Liver (tissue), 8 donors: ENCODE measurements at regions not wholly inside any gene's neighbourhood (a gene's known extent, or its start where the extent isn't known, plus 50 kb on each side); places are given as distances from the start of the nearest gene placed in this dataset.

ENCODE experiments used
- DNase-seq: peaks from one replicate; pipeline ENCODE4 v3.0.0-alpha.2; 2017; ENCODE audit warnings: low spot score
- H3K27ac ChIP-seq, 2 donors: one replicate each; pipeline ENCODE4 v1.7.0; 2013; ENCODE audit warnings: inconsistent platforms in 2 of 2, low read length in 2 of 2, control low read depth in 1 of 2, low read depth in 1 of 2, mild to moderate bottlenecking in 1 of 2
- H3K27me3 ChIP-seq, 4 donors: one replicate each; pipeline versions ENCODE4 v1.6.1 to v1.7.0; 2013; ENCODE audit warnings: low read length in 3 of 4, inconsistent platforms in 1 of 4, mild to moderate bottlenecking in 1 of 4, moderate library complexity in 1 of 4; ENCODE audit not compliant: control insufficient read depth in 4 of 4, insufficient read depth in 4 of 4
- H3K36me3 ChIP-seq, 4 donors: one replicate each; pipeline versions ENCODE4 v1.6.1 to v1.7.0; 2013; ENCODE audit warnings: low read length in 3 of 4, mild to moderate bottlenecking in 3 of 4, low read depth in 1 of 4, moderate library complexity in 1 of 4; ENCODE audit not compliant: control insufficient read depth in 4 of 4, insufficient read depth in 3 of 4
- H3K4me1 ChIP-seq, 4 donors: one replicate each; pipeline versions ENCODE4 v1.6.1 to v1.7.0; 2013; ENCODE audit warnings: low read length in 3 of 4, mild to moderate bottlenecking in 3 of 4, moderate library complexity in 1 of 4; ENCODE audit not compliant: control insufficient read depth in 4 of 4, insufficient read depth in 4 of 4
- H3K4me3 ChIP-seq, 3 donors: one replicate each; pipeline versions ENCODE4 v1.6.1 to v1.7.0; 2013; ENCODE audit warnings: low read length in 3 of 3, control low read depth in 1 of 3, low read depth in 1 of 3, mild to moderate bottlenecking in 1 of 3
- H3K9ac ChIP-seq, 2 donors: one replicate each; pipeline ENCODE4 v1.7.0; 2013; ENCODE audit warnings: low read length in 2 of 2, mild to moderate bottlenecking in 2 of 2, moderate library complexity in 2 of 2, control low read depth in 1 of 2, low read depth in 1 of 2
- H3K9me3 ChIP-seq, 4 donors: one replicate each; pipeline versions ENCODE4 v1.6.1 to v1.7.0; 2013; ENCODE audit warnings: low read length in 3 of 4; ENCODE audit not compliant: control insufficient read depth in 4 of 4
- EGR1 ChIP-seq, 2 donors: IDR thresholded peaks; 2 replicates each; pipeline ENCODE4 v1.6.1; 2016 to 2018; ENCODE audit warnings: antibody characterized with exemption in 2 of 2, low read depth in 2 of 2
- FOXA1 ChIP-seq: IDR thresholded peaks from 2 replicates; pipeline ENCODE4 v1.6.1; 2016; ENCODE audit warnings: antibody characterized with exemption
- FOXA2 ChIP-seq: IDR thresholded peaks from 2 replicates; pipeline ENCODE4 v1.6.1; 2016; ENCODE audit warnings: antibody characterized with exemption
- GABPA ChIP-seq, 2 donors: IDR thresholded peaks in 1 of 2; conservative IDR thresholded peaks in 1 of 2; 2 replicates each; pipeline ENCODE4 v1.6.1; 2016; ENCODE audit warnings: antibody characterized with exemption in 2 of 2, mild to moderate bottlenecking in 1 of 2, moderate library complexity in 1 of 2
- HNF4A ChIP-seq, 2 donors: conservative IDR thresholded peaks; 2 replicates each; pipeline ENCODE4 v1.6.1; 2016; ENCODE audit warnings: antibody characterized with exemption in 2 of 2, mild to moderate bottlenecking in 2 of 2
- JUND ChIP-seq, 2 donors: IDR thresholded peaks; 2 replicates each; pipeline ENCODE4 v1.6.1; 2016; ENCODE audit warnings: antibody characterized with exemption in 2 of 2
- NR2F2 ChIP-seq: IDR thresholded peaks from 2 replicates; pipeline ENCODE4 v1.6.1; 2016; ENCODE audit warnings: antibody characterized with exemption
- RAD21 ChIP-seq, 2 donors: IDR thresholded peaks; 2 replicates each; pipeline ENCODE4 v1.6.1; 2016; ENCODE audit warnings: antibody characterized with exemption in 2 of 2, mild to moderate bottlenecking in 2 of 2
- RXRA ChIP-seq, 2 donors: IDR thresholded peaks; 2 replicates each; pipeline ENCODE4 v1.6.1; 2017 to 2018; ENCODE audit warnings: antibody characterized with exemption in 2 of 2, mild to moderate bottlenecking in 1 of 2
- SP1 ChIP-seq: IDR thresholded peaks from 2 replicates; pipeline ENCODE4 v1.6.1; 2018; ENCODE audit warnings: antibody characterized with exemption, mild to moderate bottlenecking
- TAF1 ChIP-seq: conservative IDR thresholded peaks from 2 replicates; pipeline ENCODE4 v1.6.1; 2016; ENCODE audit warnings: antibody characterized with exemption, mild to moderate bottlenecking
- YY1 ChIP-seq: IDR thresholded peaks from 2 replicates; pipeline ENCODE4 v1.6.1; 2016; ENCODE audit warnings: antibody characterized with exemption, mild to moderate bottlenecking
- WGBS: extraction: QIAGEN DNeasy Blood & Tissue Kit; methylation state at CpG from one replicate; pipeline ENCODE4 v1.1.7; 2013; 5-methylcytosine and 5-hydroxymethylcytosine counted together
- TF ChIP-seq, protein P1 (sequence below): IDR thresholded peaks from 2 replicates; pipeline ENCODE4 v1.6.1; 2016; ENCODE audit warnings: antibody characterized with exemption
- TF ChIP-seq, protein P2 (sequence below): IDR thresholded peaks from 2 replicates; pipeline ENCODE4 v1.6.1; 2016; ENCODE audit warnings: antibody characterized with exemption
- TF ChIP-seq, protein P3 (sequence below): IDR thresholded peaks from 2 replicates; pipeline ENCODE4 v1.6.1; 2016; ENCODE audit warnings: antibody characterized with exemption
- TF ChIP-seq, protein P4 (sequence below): fragments of 150-350 bp; IDR thresholded peaks from 2 replicates; pipeline ENCODE4 v1.5.1; 2017; ENCODE audit warnings: improper control_type of control experiment, low read depth, low read length; ENCODE audit not compliant: missing input control
- donor health status: healthy.
- donor health status: healthy.
- donor health status: healthy.
- donor health status: healthy.
- donor health status: healthy.

DNA sequence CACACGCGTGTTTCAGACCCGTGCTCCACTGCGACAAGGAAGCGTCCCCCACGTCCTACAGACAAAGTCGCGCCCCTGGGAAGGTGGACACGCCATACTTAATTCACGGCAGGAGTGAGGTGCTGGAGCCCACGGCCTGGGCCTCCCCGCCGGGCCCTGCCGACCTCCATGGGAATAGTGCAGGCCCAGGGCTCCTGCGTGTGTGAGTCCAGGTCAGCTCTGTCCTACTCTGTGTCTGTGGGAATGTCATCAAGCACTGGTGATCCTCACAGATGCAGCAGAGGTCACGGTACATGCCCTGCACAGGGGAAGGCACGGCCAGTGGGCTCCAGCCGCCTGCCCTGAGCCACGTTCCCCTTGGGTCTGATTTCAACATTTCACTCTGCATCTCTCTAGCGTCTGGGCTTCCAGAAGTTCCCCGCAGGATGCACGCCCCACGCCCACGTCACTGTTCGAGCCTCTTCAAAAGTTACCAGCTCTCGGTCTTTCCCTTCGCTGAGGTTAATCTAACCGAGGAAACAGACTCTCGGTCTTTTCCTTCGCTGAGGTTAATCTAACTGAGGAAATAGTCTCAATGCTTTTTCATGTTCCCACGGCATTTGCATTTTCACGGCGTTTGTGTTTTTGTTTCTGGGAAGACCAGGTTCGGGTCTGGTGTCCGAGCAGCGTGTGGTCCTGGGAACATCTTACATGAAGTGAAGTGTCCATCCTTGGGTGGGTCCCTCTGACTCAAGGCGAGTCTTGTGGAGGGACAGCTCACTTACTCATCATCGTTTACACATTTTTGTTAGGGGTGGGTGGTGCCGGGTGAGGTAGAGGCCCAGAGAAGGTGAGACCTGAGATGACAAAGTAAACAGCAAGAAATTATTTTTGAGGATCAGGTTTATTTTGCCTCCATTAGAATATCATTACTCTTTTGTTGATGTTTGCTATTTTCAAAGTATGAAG is 157.3 kb upstream of the ALKAL2 start:
- H3K4me1 ChIP-seq, result no peaks in the 10 kb centered on the region
- H3K9ac ChIP-seq, result no peak overlapping the region
- H3K4me3 ChIP-seq, result no peak overlapping the region
- TF ChIP-seq TAF1, result no peak
- TF ChIP-seq, protein P1, sequence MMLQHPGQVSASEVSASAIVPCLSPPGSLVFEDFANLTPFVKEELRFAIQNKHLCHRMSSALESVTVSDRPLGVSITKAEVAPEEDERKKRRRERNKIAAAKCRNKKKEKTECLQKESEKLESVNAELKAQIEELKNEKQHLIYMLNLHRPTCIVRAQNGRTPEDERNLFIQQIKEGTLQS, result no peak
- H3K27ac ChIP-seq, result no peak overlapping the region
- no peaks in the 10 kb centered on the region for H3K27me3 ChIP-seq
- H3K36me3 ChIP-seq, result no peaks in the 10 kb centered on the region
- DNase-seq, result no peak
- H3K9me3 ChIP-seq, result no peaks in the 10 kb centered on the region
- 88% methylated on average over 39 of the region's 39 CpGs for WGBS

DNA sequence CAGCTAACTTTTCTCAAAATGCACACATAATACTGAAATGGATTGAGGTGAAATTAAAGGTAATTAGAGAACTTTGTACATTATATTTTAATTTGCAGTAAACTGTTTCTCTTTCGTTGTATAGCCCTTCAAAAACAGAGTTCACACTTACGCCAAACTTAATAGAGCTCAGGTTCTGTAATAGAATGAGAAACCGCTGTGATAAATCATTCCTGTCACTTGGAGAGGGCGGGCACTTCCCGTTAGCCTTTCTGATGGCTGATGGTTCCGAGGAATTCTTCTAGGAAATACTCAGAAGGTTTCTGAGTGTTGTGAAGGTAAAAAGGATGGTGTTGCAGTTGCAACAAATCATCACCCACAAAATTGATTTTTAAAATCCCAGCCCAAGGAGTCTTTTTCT is 155.8 kb upstream of the ALKAL2 start:
- Histone ChIP-seq H3K27ac (no peak overlapping the region), H3K27me3 (no peaks in the 10 kb centered on the region), H3K4me3 (no peak overlapping the region), H3K9me3 (no peaks in the 10 kb centered on the region), H3K36me3 (no peaks in the 10 kb centered on the region), H3K4me1 (no peaks in the 10 kb centered on the region), H3K9ac (no peak overlapping the region)
- WGBS, result 67% methylated on average over 6 of the region's 6 CpGs
- no peak for TF ChIP-seq RAD21 (IDR thresholded peaks at IDR 0.05)
- no peak for TF ChIP-seq TAF1
- TF ChIP-seq NR2F2, result no peak
- no peak for TF ChIP-seq EGR1 (IDR thresholded peaks at IDR 0.05; ENCODE audit: low read depth in 2 of 2)
- no peak for TF ChIP-seq FOXA2
- TF ChIP-seq JUND (IDR thresholded peaks at IDR 0.05), result no peak
- TF ChIP-seq FOXA1, result no peak
- no peak for TF ChIP-seq RXRA (IDR thresholded peaks at IDR 0.05)
- TF ChIP-seq, protein P2, sequence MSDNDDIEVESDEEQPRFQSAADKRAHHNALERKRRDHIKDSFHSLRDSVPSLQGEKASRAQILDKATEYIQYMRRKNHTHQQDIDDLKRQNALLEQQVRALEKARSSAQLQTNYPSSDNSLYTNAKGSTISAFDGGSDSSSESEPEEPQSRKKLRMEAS, result no peak
- no peak for TF ChIP-seq HNF4A (conservative IDR thresholded peaks at IDR 0.05)
- no peak for TF ChIP-seq GABPA (IDR thresholded peaks at IDR 0.05 in 1 of 2, conservative IDR thresholded peaks at IDR 0.05 in 1 of 2)
- TF ChIP-seq, protein P1, result no peak
- no peak for TF ChIP-seq SP1
- TF ChIP-seq, protein P3, sequence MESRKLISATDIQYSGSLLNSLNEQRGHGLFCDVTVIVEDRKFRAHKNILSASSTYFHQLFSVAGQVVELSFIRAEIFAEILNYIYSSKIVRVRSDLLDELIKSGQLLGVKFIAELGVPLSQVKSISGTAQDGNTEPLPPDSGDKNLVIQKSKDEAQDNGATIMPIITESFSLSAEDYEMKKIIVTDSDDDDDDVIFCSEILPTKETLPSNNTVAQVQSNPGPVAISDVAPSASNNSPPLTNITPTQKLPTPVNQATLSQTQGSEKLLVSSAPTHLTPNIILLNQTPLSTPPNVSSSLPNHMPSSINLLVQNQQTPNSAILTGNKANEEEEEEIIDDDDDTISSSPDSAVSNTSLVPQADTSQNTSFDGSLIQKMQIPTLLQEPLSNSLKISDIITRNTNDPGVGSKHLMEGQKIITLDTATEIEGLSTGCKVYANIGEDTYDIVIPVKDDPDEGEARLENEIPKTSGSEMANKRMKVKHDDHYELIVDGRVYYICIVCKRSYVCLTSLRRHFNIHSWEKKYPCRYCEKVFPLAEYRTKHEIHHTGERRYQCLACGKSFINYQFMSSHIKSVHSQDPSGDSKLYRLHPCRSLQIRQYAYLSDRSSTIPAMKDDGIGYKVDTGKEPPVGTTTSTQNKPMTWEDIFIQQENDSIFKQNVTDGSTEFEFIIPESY, result no peak
- TF ChIP-seq YY1, result no peak
- TF ChIP-seq, protein P4, sequence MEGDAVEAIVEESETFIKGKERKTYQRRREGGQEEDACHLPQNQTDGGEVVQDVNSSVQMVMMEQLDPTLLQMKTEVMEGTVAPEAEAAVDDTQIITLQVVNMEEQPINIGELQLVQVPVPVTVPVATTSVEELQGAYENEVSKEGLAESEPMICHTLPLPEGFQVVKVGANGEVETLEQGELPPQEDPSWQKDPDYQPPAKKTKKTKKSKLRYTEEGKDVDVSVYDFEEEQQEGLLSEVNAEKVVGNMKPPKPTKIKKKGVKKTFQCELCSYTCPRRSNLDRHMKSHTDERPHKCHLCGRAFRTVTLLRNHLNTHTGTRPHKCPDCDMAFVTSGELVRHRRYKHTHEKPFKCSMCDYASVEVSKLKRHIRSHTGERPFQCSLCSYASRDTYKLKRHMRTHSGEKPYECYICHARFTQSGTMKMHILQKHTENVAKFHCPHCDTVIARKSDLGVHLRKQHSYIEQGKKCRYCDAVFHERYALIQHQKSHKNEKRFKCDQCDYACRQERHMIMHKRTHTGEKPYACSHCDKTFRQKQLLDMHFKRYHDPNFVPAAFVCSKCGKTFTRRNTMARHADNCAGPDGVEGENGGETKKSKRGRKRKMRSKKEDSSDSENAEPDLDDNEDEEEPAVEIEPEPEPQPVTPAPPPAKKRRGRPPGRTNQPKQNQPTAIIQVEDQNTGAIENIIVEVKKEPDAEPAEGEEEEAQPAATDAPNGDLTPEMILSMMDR, result no peak
- no peak for DNase-seq
